ENCODE measurements at regions not wholly inside any gene's neighbourhood (a gene's known extent, or its start where the extent isn't known, plus 50 kb on each side); places are given as distances from the start of the nearest gene placed in this dataset.

DNA sequence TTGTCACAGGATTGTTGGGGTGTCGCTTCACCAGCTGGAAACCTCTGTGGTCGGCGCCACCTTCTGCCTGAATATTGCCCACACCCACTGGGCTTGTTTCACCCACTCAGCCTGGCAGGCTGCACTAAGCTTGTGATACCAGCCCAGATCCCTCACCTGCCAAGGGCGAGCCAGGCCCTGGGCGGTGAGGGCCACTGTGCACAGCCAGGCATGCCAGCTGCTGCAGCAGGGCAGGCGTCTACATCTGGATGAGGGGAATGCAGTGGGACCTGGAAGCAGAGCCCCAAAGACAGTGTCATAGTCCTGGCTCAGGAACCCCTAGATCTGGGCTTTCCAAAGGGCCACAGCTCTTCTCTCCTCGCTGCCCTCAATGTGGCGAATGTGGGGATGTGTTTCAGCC lies 1307.5 kb downstream of the GRIK2 start:
- H3K27ac ChIP-seq (ENCODE audit: low read length), result no peak overlapping the region

GRCh38 chr6:102686461-102686860 lies 1293.0 kb downstream of the GRIK2 start:
- no peak overlapping the region for H3K4me3 ChIP-seq (ENCODE audit: low read length)
- WGBS (ENCODE audit: insufficient coverage, insufficient read length), result no CpG with 5 or more reads among the region's 1 CpG
- H3K4me1 ChIP-seq (ENCODE audit: control insufficient read depth, insufficient read depth, low read length), result no peaks in the 10 kb centered on the region
- H3K27ac ChIP-seq (ENCODE audit: low read length), result no peak overlapping the region
- H3K27me3 ChIP-seq (ENCODE audit: control insufficient read depth, insufficient read depth, low read length), result no peaks in the 10 kb centered on the region
- DNase-seq (ENCODE audit: low read depth, low spot score), result no peak
- H3K36me3 ChIP-seq (ENCODE audit: control insufficient read depth, insufficient read depth, low read length), result no peaks in the 10 kb centered on the region
- no peaks in the 10 kb centered on the region for H3K9me3 ChIP-seq (ENCODE audit: control insufficient read depth, insufficient read depth, low read length)

More for the DNA sequence above, 1307.5 kb downstream of the GRIK2 start:
- H3K9me3 ChIP-seq (ENCODE audit: control insufficient read depth, insufficient read depth, low read length), result no peaks in the 10 kb centered on the region
- H3K27me3 ChIP-seq (ENCODE audit: control insufficient read depth, insufficient read depth, low read length), result no peaks in the 10 kb centered on the region
- DNase-seq (ENCODE audit: low read depth, low spot score), result no peak
- H3K4me1 ChIP-seq (ENCODE audit: control insufficient read depth, insufficient read depth, low read length), result no peaks in the 10 kb centered on the region
- WGBS (ENCODE audit: insufficient coverage, insufficient read length), result no CpG with 5 or more reads among the region's 8 CpGs
- no peaks in the 10 kb centered on the region for H3K36me3 ChIP-seq (ENCODE audit: control insufficient read depth, insufficient read depth, low read length)
- H3K4me3 ChIP-seq (ENCODE audit: low read length), result no peak overlapping the region

DNA sequence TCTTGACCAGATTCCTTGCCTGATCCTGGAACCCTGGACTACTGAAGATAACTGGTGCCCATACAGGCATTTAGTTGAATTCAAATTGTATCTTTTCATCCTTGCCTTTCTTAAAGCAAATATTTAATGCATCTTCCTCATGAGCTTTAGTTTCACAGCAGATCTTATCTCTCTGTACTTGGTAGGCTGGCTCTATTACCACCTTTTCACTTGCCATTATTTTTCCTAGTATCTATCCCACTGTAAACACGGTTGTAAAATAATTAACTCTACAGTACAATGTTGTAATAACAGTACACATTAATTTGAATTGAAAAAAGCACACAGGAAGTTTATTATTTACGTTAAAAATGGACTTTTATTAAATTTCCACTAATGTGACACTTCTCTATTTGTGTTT lies 1286.9 kb downstream of the GRIK2 start:
- Histone ChIP-seq H3K9me3 (ENCODE audit: control insufficient read depth, insufficient read depth, low read length) (no peaks in the 10 kb centered on the region), H3K4me1 (ENCODE audit: control insufficient read depth, insufficient read depth, low read length) (no peaks in the 10 kb centered on the region), H3K4me3 (ENCODE audit: low read length) (no peak overlapping the region), H3K27ac (ENCODE audit: low read length) (no peak overlapping the region), H3K27me3 (ENCODE audit: control insufficient read depth, insufficient read depth, low read length) (no peaks in the 10 kb centered on the region), H3K36me3 (ENCODE audit: control insufficient read depth, insufficient read depth, low read length) (no peaks in the 10 kb centered on the region)
- DNase-seq (ENCODE audit: low read depth, low spot score), result no peak
- no CpG with 5 or more reads among the region's 2 CpGs for whole genome bisulfite sequencing (ENCODE audit: insufficient coverage, insufficient read length)

DNA sequence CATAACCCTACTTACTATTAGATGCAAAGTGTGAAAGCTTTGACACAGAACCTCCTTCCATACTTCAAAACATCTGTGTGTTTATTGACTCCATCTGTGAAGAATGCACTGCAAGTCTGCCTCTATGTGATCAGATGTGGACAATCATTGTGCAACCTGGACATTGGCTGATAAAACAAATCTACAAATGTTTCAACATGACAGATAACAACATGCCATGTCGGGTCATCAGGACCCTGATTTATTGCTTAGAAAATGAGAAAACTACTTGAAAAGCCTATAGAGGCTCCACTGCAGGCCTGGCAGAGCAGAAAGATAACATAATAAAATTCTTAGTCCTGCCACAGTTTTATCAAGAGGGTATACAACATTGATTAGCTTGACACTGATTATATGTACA lies 1286.4 kb downstream of the GRIK2 start:
- Histone ChIP-seq H3K4me1 (ENCODE audit: control insufficient read depth, insufficient read depth, low read length) (no peaks in the 10 kb centered on the region), H3K9me3 (ENCODE audit: control insufficient read depth, insufficient read depth, low read length) (no peaks in the 10 kb centered on the region), H3K27ac (ENCODE audit: low read length) (no peak overlapping the region), H3K4me3 (ENCODE audit: low read length) (no peak overlapping the region), H3K36me3 (ENCODE audit: control insufficient read depth, insufficient read depth, low read length) (no peaks in the 10 kb centered on the region), H3K27me3 (ENCODE audit: control insufficient read depth, insufficient read depth, low read length) (no peaks in the 10 kb centered on the region)
- DNase-seq (ENCODE audit: low read depth, low spot score), result no peak
- WGBS (ENCODE audit: insufficient coverage, insufficient read length), result no CpG with 5 or more reads among the region's 1 CpG

DNA sequence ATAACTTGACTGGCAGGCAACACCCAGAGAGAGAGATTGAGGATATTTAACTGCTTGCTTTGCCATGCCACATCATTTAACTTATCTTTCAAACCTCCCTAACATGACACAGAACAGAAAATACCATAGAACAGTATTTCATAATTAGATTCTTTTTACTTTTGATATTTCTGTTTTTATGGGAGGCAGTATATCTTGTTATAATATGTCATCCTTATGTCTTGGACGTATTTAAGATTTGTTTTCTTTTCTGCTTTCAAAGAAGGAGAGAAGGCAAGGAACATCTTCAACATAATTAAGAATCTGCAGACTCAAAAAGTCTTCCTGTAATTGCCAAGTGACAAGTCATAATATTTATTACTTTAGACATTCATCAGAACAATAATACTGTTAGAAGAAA lies 1283.7 kb downstream of the GRIK2 start:
- WGBS (ENCODE audit: insufficient coverage, insufficient read length), result no CpG with 5 or more reads among the region's 1 CpG
- DNase-seq (ENCODE audit: low read depth, low spot score), result no peak
- no peaks in the 10 kb centered on the region for H3K27me3 ChIP-seq (ENCODE audit: control insufficient read depth, insufficient read depth, low read length)

GRCh38 chr6:102670735-102671134 lies 1277.2 kb downstream of the GRIK2 start:
- H3K27me3 ChIP-seq (ENCODE audit: control insufficient read depth, insufficient read depth, low read length), result no peaks in the 10 kb centered on the region
- H3K9me3 ChIP-seq (ENCODE audit: control insufficient read depth, insufficient read depth, low read length), result no peaks in the 10 kb centered on the region
- no peaks in the 10 kb centered on the region for H3K36me3 ChIP-seq (ENCODE audit: control insufficient read depth, insufficient read depth, low read length)
- WGBS (ENCODE audit: insufficient coverage, insufficient read length), result no CpG with 5 or more reads among the region's 1 CpG
- H3K4me3 ChIP-seq (ENCODE audit: low read length), result no peak overlapping the region
- no peaks in the 10 kb centered on the region for H3K4me1 ChIP-seq (ENCODE audit: control insufficient read depth, insufficient read depth, low read length)
- H3K27ac ChIP-seq (ENCODE audit: low read length), result no peak overlapping the region
- DNase-seq (ENCODE audit: low read depth, low spot score), result no peak

More for the DNA sequence above, 1283.7 kb downstream of the GRIK2 start:
- no peaks in the 10 kb centered on the region for H3K9me3 ChIP-seq (ENCODE audit: control insufficient read depth, insufficient read depth, low read length)
- no peak overlapping the region for H3K4me3 ChIP-seq (ENCODE audit: low read length)
- no peaks in the 10 kb centered on the region for H3K36me3 ChIP-seq (ENCODE audit: control insufficient read depth, insufficient read depth, low read length)
- no peak overlapping the region for H3K27ac ChIP-seq (ENCODE audit: low read length)
- no peaks in the 10 kb centered on the region for H3K4me1 ChIP-seq (ENCODE audit: control insufficient read depth, insufficient read depth, low read length)

- Histone ChIP-seq H3K4me1 (ENCODE audit: control insufficient read depth, insufficient read depth, low read length) (no peaks in the 10 kb centered on the region), H3K27ac (ENCODE audit: low read length) (no peak overlapping the region), H3K27me3 (ENCODE audit: control insufficient read depth, insufficient read depth, low read length) (no peaks in the 10 kb centered on the region), H3K36me3 (ENCODE audit: control insufficient read depth, insufficient read depth, low read length) (no peaks in the 10 kb centered on the region), H3K4me3 (ENCODE audit: low read length) (no peak overlapping the region), H3K9me3 (ENCODE audit: control insufficient read depth, insufficient read depth, low read length) (no peaks in the 10 kb centered on the region)
- WGBS (ENCODE audit: insufficient coverage, insufficient read length), result no CpG with 5 or more reads among the region's 3 CpGs
- DNase-seq (ENCODE audit: low read depth, low spot score), result no peak
Observed at GRCh38 chr6:102662851-102663250, 1269.3 kb downstream of the GRIK2 start.

DNA sequence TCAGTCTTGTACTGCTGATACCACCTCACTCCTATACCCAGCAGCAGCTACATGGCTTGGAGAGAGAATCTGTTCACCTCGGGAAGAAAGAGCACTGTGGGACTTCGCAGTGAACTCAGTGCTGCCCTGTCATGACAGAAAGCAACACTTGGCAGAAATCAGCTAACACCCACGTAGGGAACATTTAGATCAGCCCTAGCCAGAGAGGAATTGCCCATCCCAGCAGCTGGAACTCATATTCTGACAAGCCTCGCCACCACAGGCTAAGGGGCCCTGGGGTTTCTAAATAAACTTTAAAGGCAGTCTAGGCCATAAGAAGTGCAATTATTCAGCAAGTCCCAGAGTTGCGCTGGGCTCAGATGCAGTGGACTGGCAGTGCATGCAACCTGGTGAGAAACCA lies 1266.8 kb downstream of the GRIK2 start:
- no CpG with 5 or more reads among the region's 5 CpGs for WGBS (ENCODE audit: insufficient coverage, insufficient read length)
- no peak for DNase-seq (ENCODE audit: low read depth, low spot score)
- H3K4me3 ChIP-seq (ENCODE audit: low read length), result no peak overlapping the region

DNA sequence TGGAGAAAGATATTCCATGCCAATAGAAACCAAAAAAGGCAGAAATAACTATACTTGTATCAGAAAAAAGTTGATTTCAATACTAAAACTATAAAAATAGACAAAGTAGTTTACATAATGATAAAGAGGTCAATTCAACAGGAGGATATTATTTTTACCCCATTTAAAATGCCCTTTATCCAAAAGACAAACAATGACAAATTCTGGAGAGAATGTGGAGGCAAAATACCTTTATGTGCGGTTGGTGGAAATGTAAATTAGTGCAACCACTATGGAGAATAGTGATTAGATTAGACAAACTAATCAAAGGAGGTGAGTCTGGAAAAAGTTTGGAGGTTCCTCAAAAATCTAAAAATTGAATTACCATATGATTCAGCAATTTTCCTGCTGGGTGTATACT lies 1262.3 kb downstream of the GRIK2 start:
- Histone ChIP-seq H3K27ac (ENCODE audit: low read length) (no peak overlapping the region), H3K4me3 (ENCODE audit: low read length) (no peak overlapping the region), H3K27me3 (ENCODE audit: control insufficient read depth, insufficient read depth, low read length) (no peaks in the 10 kb centered on the region), H3K9me3 (ENCODE audit: control insufficient read depth, insufficient read depth, low read length) (no peaks in the 10 kb centered on the region), H3K4me1 (ENCODE audit: control insufficient read depth, insufficient read depth, low read length) (no peaks in the 10 kb centered on the region), H3K36me3 (ENCODE audit: control insufficient read depth, insufficient read depth, low read length) (no peaks in the 10 kb centered on the region)
- DNase-seq (ENCODE audit: low read depth, low spot score), result no peak
- WGBS (ENCODE audit: insufficient coverage, insufficient read length), result no CpG with 5 or more reads among the region's 1 CpG

More for the DNA sequence above, 1266.8 kb downstream of the GRIK2 start:
- Histone ChIP-seq H3K27ac (ENCODE audit: low read length) (no peak overlapping the region), H3K4me1 (ENCODE audit: control insufficient read depth, insufficient read depth, low read length) (no peaks in the 10 kb centered on the region), H3K36me3 (ENCODE audit: control insufficient read depth, insufficient read depth, low read length) (no peaks in the 10 kb centered on the region), H3K27me3 (ENCODE audit: control insufficient read depth, insufficient read depth, low read length) (no peaks in the 10 kb centered on the region), H3K9me3 (ENCODE audit: control insufficient read depth, insufficient read depth, low read length) (no peaks in the 10 kb centered on the region)

GRCh38 chr6:102641426-102641825 lies 1247.9 kb downstream of the GRIK2 start:
- H3K36me3 ChIP-seq (ENCODE audit: control insufficient read depth, insufficient read depth, low read length), result no peaks in the 10 kb centered on the region
- DNase-seq (ENCODE audit: low read depth, low spot score), result no peak
- no CpG with 5 or more reads among the region's 2 CpGs for WGBS (ENCODE audit: insufficient coverage, insufficient read length)
- no peak overlapping the region for H3K4me3 ChIP-seq (ENCODE audit: low read length)
- no peaks in the 10 kb centered on the region for H3K9me3 ChIP-seq (ENCODE audit: control insufficient read depth, insufficient read depth, low read length)
- no peak overlapping the region for H3K27ac ChIP-seq (ENCODE audit: low read length)
- no peaks in the 10 kb centered on the region for H3K27me3 ChIP-seq (ENCODE audit: control insufficient read depth, insufficient read depth, low read length)
- no peaks in the 10 kb centered on the region for H3K4me1 ChIP-seq (ENCODE audit: control insufficient read depth, insufficient read depth, low read length)

DNA sequence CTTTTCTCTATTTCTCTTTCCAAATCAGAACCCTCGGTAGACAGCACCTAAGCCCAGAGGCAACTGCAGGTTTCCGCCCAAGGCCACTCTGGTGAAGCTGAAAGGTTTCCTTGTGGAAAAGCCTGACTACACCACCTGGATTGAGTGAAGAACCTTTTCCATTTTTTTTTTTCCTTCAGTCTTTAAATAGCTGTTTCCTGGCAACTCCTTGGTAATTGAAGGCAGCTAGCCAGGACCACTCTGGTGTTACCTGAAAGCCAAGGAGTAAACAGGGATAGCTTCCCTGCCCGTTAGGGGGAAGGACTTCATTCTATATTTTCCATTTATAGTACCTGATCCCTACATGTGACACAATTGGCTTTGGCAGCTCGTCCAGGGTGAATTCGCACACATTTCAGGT lies 1238.4 kb downstream of the GRIK2 start:
- no CpG with 5 or more reads among the region's 5 CpGs for whole genome bisulfite sequencing (ENCODE audit: insufficient coverage, insufficient read length)
- no peak overlapping the region for H3K27ac ChIP-seq (ENCODE audit: low read length)
- H3K36me3 ChIP-seq (ENCODE audit: control insufficient read depth, insufficient read depth, low read length), result no peaks in the 10 kb centered on the region
- DNase-seq (ENCODE audit: low read depth, low spot score), result no peak
- no peaks in the 10 kb centered on the region for H3K4me1 ChIP-seq (ENCODE audit: control insufficient read depth, insufficient read depth, low read length)
- no peaks in the 10 kb centered on the region for H3K27me3 ChIP-seq (ENCODE audit: control insufficient read depth, insufficient read depth, low read length)
- no peak overlapping the region for H3K4me3 ChIP-seq (ENCODE audit: low read length)
- H3K9me3 ChIP-seq (ENCODE audit: control insufficient read depth, insufficient read depth, low read length), result no peaks in the 10 kb centered on the region

Data from iPS DF 6.9 (cell line).